Tibial nerve (tissue), 4 donors: ENCODE measurements at regions not wholly inside any gene's neighbourhood (a gene's known extent, or its start where the extent isn't known, plus 50 kb on each side); places are given as distances from the start of the nearest gene placed in this dataset.
A peak's percentile ranks its signal among the peaks of the same experiment; 100 is the strongest.

Experiments used
- CTCF ChIP-seq, 5 experiments: fragments of 200-600 bp in 3 of 5; fragments of 450-650 bp in 2 of 5; sonication (generic) in 3 of 5; IDR thresholded peaks; one replicate each; pipeline ENCODE4 v1.5.1; 2016 to 2019; ENCODE audit warnings: antibody characterized with exemption in 5 of 5, mild to moderate bottlenecking in 3 of 5, moderate library complexity in 2 of 5
- EP300 ChIP-seq, 2 donors: sonication (generic); formaldehyde crosslinking; IDR thresholded peaks; one replicate each; pipeline ENCODE4 v1.6.1; 2017; ENCODE audit warnings: antibody characterized with exemption in 2 of 2, mild to moderate bottlenecking in 1 of 2
- POLR2A ChIP-seq, 2 donors: fragments of 450-650 bp; IDR thresholded peaks; one replicate each; pipeline ENCODE4 v1.6.1; 2017; ENCODE audit warnings: antibody characterized with exemption in 2 of 2, mild to moderate bottlenecking in 2 of 2, moderate library complexity in 2 of 2

GRCh38 chrX:27336466-27337091 lies 126.6 kb downstream of the PPP4R3C start:
- TF ChIP-seq CTCF (IDR thresholded peaks at IDR 0.05), result peak; percentile 38 to 87 (median 43)
- no peak for TF ChIP-seq POLR2A (IDR thresholded peaks at IDR 0.05)
- TF ChIP-seq EP300 (IDR thresholded peaks at IDR 0.05), result no peak
